Choroid plexus epithelial cell (primary cell): ENCODE measurements at regions not wholly inside any gene's neighbourhood (a gene's known extent, or its start where the extent isn't known, plus 50 kb on each side); places are given as distances from the start of the nearest gene placed in this dataset.

Source experiments
- DNase-seq: peaks from one replicate; pipeline ENCODE4 v3.0.0-alpha.2; 2010; ENCODE audit warnings: low read depth
- H3K4me3 ChIP-seq: 2 replicates; pipeline ENCODE4 v1.5.1; 2011; ENCODE audit warnings: low read depth, mild to moderate bottlenecking, control low read depth, low read length, moderate library complexity
- TF ChIP-seq, protein P1 (sequence below): conservative IDR thresholded peaks from 2 replicates; pipeline ENCODE4 v1.5.1; 2011; ENCODE audit warnings: low read depth, mild to moderate bottlenecking, control low read depth, inconsistent platforms, low read length, moderate library complexity

DNA sequence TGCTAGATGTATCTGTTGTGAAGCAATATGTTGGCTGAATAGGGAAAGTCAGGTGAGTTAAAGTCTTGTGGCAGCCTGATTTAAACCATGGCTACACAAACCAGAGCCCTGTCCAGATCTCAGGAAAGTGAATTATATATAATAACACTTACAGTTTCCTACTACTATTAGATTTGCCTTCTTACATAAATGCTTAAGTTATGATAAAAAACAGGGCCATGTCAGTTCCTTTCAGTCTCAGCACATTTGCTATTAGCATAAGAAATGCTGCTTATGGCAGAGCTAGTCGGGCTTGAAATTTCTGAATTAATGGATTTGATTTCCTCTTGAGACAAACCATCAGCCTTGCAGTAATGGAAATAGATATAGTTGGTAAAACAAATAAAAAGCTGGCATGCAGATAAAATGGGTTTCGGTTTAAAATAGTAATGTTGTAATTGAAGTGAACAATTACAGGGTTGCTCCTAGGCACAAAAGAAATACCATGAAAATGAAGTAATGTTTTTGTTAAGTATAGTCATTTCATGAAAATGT, 664.2 kb upstream of the ZNF608 start:
- no peak overlapping the region for H3K4me3 ChIP-seq
- TF ChIP-seq, protein P1, sequence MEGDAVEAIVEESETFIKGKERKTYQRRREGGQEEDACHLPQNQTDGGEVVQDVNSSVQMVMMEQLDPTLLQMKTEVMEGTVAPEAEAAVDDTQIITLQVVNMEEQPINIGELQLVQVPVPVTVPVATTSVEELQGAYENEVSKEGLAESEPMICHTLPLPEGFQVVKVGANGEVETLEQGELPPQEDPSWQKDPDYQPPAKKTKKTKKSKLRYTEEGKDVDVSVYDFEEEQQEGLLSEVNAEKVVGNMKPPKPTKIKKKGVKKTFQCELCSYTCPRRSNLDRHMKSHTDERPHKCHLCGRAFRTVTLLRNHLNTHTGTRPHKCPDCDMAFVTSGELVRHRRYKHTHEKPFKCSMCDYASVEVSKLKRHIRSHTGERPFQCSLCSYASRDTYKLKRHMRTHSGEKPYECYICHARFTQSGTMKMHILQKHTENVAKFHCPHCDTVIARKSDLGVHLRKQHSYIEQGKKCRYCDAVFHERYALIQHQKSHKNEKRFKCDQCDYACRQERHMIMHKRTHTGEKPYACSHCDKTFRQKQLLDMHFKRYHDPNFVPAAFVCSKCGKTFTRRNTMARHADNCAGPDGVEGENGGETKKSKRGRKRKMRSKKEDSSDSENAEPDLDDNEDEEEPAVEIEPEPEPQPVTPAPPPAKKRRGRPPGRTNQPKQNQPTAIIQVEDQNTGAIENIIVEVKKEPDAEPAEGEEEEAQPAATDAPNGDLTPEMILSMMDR = no peak
- DNase-seq = peak; percentile 70

DNA sequence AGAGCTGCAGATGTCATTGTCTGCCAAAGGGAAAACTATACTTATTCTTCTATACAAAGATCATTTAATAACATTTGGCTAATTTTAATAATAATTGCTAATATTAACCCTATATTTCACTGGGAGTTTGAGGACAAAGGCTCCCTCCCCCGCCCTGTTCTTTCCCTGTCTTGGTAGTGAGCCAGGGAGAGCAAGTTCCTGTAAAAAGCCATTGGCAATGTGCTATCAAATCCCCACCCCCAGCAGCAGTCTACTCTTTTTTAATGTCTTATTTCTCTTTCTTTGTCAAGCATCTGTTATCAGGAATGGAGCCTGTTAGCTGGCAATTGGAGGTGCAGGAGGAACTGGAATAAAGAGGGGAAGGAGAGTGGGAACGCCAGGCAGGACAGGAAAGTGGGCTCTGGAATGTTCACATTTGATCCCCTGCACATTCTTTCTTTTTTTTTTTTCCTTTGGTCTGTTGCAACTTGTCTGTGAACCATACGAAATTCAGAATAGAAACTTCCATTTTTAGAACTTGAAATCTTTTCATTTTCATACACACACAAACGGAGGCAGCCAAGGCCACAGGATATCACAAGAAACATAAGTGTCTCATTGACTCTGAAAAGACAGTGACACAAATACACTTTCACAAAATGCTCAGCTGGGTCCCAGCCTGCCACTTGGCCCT, 664.8 kb upstream of the ZNF608 start:
- TF ChIP-seq, protein P1 = no peak
- peak; percentile 67 for DNase-seq
- no peak overlapping the region for H3K4me3 ChIP-seq

DNA sequence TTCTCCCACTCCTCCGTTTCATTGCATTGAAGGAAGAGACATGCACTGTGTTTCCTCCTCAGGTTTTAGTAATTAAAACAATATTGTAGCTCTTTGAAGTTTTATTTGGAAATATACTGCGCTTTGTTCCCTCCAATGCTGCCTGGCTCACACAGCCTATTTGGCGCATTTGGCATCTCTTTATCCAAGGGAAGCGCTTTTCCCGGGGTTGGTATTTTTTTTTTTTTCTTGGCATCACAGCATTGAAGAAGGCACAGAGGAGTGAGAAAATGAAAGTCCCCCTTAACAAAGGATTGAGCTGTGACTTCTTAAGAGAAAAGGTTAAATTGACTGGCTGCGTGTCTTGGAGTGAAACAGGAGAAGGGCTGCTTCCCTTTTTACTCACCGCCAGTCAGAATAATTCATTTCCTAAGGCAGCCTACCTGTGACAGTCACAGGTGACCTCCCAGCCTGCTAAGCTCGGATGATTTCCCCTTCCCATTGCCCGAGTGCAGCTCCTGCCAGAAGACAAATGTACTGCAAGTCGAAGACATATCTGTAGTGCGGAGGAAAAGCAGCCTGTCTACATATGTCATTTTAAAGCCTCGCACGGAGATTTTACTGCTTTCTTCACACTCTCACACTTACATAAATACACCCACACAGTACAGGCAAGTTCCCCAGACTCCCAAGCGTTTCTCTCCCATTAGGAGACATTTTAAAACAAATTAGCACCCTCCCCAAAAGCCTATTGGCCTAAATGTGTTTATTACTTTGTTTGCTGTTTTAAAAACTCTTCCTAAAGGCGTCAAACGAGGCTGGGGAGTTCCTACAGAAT, 665.5 kb upstream of the ZNF608 start:
- TF ChIP-seq, protein P1 = peak; percentile 18
- H3K4me3 ChIP-seq = no peak overlapping the region
- DNase-seq = peak; percentile 46

DNA sequence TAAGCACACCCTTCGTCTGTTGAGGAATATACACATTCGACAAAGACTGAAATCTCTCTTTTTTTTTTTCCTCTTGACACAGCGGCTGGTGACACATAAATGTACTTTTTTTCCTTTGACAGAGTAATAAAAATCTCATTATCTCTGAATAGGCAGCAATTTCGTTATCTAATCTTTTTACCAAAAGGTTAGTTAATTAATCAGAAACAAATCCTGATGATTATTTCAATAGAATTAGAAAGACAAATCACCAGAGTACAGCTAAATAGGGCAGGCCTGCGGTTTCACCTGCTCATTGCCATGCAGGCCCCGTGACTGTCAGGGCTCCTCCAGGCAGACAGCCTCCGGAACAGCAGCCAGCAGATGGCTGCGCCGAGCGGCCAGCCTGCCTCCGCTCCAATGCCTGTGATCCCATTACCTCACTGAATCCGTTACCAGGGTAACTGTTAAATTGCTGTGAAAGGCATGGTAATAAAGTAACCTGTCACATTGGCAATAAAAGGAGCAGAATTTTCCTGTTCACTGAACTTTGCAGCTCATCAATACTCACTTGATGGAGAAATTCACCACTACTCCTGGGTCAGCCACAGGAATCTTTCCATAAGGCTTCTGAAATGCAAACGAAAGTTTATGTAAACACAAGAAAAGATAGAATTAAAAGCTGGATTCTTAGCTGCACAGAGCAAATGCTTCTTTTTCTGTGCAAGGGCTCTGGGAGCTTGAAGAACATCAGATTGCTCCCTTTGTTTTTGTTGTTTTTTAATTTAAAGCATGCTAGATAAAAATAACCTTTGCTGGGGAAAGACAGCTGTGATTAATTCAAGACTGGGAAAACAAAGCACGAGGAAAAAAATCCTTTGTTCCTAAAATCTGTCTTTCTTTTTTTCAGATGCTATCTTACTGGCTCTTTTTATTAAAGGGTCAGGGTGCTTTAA, 666.4 kb upstream of the ZNF608 start:
- TF ChIP-seq, protein P1 = peak; percentile 76
- H3K4me3 ChIP-seq = peak overlapping the region; percentile 6
- DNase-seq = peak; percentile 92

DNA sequence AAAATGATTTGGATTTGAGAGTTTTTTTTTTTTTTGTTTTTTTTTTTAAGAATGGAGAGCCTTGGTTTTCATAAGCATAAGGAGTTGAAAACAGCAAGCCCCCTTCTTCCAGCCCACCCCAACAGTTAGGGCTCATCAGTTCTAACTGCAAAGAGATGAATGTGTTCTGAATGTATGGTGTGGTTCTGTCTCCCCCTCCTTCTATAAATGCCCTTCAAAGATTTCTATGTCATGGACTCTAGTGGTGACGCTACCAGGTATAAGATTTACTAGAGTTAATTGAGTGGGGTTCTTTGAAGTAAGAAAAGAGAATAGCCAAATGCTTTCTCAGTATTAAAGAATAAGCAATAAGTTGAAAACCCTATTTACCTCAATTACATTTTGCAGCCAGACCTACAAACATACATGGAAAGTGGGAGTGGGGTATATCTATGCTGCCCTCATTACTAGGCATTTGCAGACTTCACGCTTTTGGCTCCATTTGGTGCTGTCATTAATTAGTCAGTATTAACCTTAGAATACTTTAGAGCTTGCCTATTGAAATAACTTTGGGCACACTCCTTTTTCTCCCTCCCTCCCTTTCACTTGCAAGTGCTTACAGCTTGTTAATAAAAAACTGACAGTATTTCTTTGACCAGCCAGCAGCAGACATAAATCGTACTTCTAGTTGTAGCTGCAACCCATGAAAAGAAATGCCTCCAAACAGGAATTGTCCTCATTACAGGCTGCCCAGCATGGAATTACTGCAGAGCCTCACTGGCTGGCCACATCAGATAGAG, 667.2 kb upstream of the ZNF608 start:
- H3K4me3 ChIP-seq = no peak overlapping the region
- TF ChIP-seq, protein P1 = no peak
- DNase-seq = no peak

DNA sequence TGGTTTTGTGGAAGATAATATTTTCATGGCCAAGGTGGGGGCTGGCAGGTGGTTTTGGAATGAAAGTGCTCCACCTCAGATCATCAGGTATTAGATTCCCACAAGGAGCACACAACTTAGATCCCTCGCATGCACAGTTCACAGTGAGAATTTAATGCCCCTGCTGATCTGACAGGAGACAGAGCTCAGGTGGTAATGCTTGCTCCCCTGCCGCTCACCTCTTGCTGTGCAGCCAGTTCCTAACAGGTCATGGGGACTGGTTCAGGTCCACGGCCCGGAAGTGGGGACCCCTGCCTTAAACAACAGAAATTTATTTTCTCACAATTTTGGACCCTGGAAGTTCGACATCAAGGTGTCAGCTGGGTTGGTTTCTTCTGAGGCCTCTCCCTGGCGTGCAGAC, 668.7 kb upstream of the ZNF608 start:
- no peak for DNase-seq
- no peak overlapping the region for H3K4me3 ChIP-seq
- TF ChIP-seq, protein P1 = no peak
